ENCODE measurements at regions not wholly inside any gene's neighbourhood (a gene's known extent, or its start where the extent isn't known, plus 50 kb on each side); places are given as distances from the start of the nearest gene placed in this dataset.
"Not testable (repeated sequence)": the region's sequence is repeated elsewhere in the genome, so short reads cannot be mapped to it uniquely, and the experiment has no call there.

- Histone ChIP-seq H3K9me3 (no peaks in the 10 kb centered on the region), H3K27me3 (no peaks in the 10 kb centered on the region), H3K4me1 (ENCODE audit: control insufficient read depth in 1 of 2, insufficient read depth in 1 of 2, low read depth in 1 of 2, low read length in 1 of 2) (no peaks in the 10 kb centered on the region), H3K4me3 (ENCODE audit: low read depth in 1 of 2, low read length in 1 of 2) (no peak overlapping the region), H3K36me3 (no peaks in the 10 kb centered on the region), H3K27ac (no peak overlapping the region)
- TF ChIP-seq, protein P1, sequence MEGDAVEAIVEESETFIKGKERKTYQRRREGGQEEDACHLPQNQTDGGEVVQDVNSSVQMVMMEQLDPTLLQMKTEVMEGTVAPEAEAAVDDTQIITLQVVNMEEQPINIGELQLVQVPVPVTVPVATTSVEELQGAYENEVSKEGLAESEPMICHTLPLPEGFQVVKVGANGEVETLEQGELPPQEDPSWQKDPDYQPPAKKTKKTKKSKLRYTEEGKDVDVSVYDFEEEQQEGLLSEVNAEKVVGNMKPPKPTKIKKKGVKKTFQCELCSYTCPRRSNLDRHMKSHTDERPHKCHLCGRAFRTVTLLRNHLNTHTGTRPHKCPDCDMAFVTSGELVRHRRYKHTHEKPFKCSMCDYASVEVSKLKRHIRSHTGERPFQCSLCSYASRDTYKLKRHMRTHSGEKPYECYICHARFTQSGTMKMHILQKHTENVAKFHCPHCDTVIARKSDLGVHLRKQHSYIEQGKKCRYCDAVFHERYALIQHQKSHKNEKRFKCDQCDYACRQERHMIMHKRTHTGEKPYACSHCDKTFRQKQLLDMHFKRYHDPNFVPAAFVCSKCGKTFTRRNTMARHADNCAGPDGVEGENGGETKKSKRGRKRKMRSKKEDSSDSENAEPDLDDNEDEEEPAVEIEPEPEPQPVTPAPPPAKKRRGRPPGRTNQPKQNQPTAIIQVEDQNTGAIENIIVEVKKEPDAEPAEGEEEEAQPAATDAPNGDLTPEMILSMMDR (IDR thresholded peaks at IDR 0.05), result no peak
Observed at GRCh38 chr1:185393205-185393604, 76.2 kb upstream of the IVNS1ABP start.

DNA sequence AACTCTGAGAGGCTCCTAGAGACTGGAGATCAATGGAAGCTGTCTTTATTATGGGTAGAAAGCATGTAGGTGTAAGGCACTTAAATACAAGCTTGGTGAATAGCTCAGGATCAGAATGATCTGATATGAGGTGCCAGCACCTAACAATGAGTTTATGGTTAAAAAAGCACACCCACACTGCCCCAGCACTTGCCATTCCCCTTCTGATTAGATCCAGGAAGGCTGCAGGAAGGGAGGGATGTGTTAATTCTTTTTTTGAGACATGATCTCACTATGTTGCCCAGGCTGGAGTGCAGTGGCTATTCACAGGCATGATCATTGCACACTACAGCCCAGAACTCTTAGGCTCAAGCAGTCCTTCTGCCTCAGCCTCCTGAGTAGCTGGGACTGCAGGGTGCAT is 71.8 kb upstream of the IVNS1ABP start:
- TF ChIP-seq, protein P1 (IDR thresholded peaks at IDR 0.05), result no peak
- Histone ChIP-seq H3K4me3 (ENCODE audit: low read depth in 1 of 2, low read length in 1 of 2) (no peak overlapping the region), H3K9me3 (no peaks in the 10 kb centered on the region), H3K36me3 (no peaks in the 10 kb centered on the region), H3K27me3 (no peaks in the 10 kb centered on the region), H3K27ac (no peak overlapping the region), H3K4me1 (ENCODE audit: control insufficient read depth in 1 of 2, insufficient read depth in 1 of 2, low read depth in 1 of 2, low read length in 1 of 2) (no peaks in the 10 kb centered on the region)

GRCh38 chr1:185388346-185388745 is 71.3 kb upstream of the IVNS1ABP start:
- Histone ChIP-seq H3K4me3 (ENCODE audit: low read depth in 1 of 2, low read length in 1 of 2) (no peak overlapping the region), H3K36me3 (no peaks in the 10 kb centered on the region), H3K9me3 (no peaks in the 10 kb centered on the region), H3K27ac (no peak overlapping the region), H3K4me1 (ENCODE audit: control insufficient read depth in 1 of 2, insufficient read depth in 1 of 2, low read depth in 1 of 2, low read length in 1 of 2) (no peaks in the 10 kb centered on the region), H3K27me3 (no peaks in the 10 kb centered on the region)
- TF ChIP-seq, protein P1 (IDR thresholded peaks at IDR 0.05), result no peak

GRCh38 chr1:185385991-185386390 is 68.9 kb upstream of the IVNS1ABP start:
- Histone ChIP-seq H3K27ac (no peak overlapping the region), H3K4me3 (ENCODE audit: low read depth in 1 of 2, low read length in 1 of 2) (no peak overlapping the region), H3K27me3 (no peaks in the 10 kb centered on the region), H3K4me1 (ENCODE audit: control insufficient read depth in 1 of 2, insufficient read depth in 1 of 2, low read depth in 1 of 2, low read length in 1 of 2) (no peaks in the 10 kb centered on the region), H3K36me3 (no peaks in the 10 kb centered on the region), H3K9me3 (no peaks in the 10 kb centered on the region)
- TF ChIP-seq, protein P1 (IDR thresholded peaks at IDR 0.05), result no peak

DNA sequence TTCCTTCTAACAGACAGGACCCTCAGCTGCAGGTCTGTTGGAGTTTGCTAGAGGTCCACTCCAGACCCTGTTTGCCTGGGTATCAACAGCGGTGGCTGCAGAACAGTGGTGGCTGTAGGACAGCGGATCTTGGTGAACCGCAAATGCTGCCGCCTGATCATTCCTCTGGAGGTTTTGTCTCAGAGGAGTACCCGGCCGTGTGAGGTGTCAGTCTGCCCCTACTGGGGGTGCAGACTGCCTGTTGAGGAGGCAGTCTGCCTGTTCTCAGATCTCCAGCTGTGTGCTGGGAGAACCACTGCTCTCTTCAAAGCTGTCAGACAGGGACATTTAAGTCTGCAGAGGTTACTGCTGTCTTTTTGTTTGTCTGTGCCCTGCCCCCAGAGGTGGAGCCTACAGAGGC is 66.8 kb upstream of the IVNS1ABP start:
- H3K9me3 ChIP-seq; H3K27me3 ChIP-seq; H3K27ac ChIP-seq; H3K4me3 ChIP-seq (ENCODE audit: low read depth in 1 of 2, low read length in 1 of 2); H3K36me3 ChIP-seq; H3K4me1 ChIP-seq (ENCODE audit: control insufficient read depth in 1 of 2, insufficient read depth in 1 of 2, low read depth in 1 of 2, low read length in 1 of 2): not testable (repeated sequence)

- Histone ChIP-seq H3K27ac (peak overlapping the region; percentile 94), H3K36me3 (no peaks in the 10 kb centered on the region), H3K4me1 (ENCODE audit: control insufficient read depth in 1 of 2, insufficient read depth in 1 of 2, low read depth in 1 of 2, low read length in 1 of 2) (peaks cover 54% of the 10 kb centered on the region in 2 experiments), H3K4me3 (ENCODE audit: low read depth in 1 of 2, low read length in 1 of 2) (no peak overlapping the region), H3K27me3 (no peaks in the 10 kb centered on the region), H3K9me3 (no peaks in the 10 kb centered on the region)
- TF ChIP-seq, protein P1 (IDR thresholded peaks at IDR 0.05), result no peak
Observed at GRCh38 chr1:185377831-185378230, 60.8 kb upstream of the IVNS1ABP start.
